GM21528 (cell line): ENCODE measurements at regions not wholly inside any gene's neighbourhood (a gene's known extent, or its start where the extent isn't known, plus 50 kb on each side); places are given as distances from the start of the nearest gene placed in this dataset.
A peak's percentile ranks its signal among the peaks of the same experiment; 100 is the strongest.

ENCODE experiments used
- ATAC-seq: cut with Tn5 transposase; IDR thresholded peaks from one replicate; pipeline ENCODE4 v1.9.1; 2021; ENCODE audit warnings: mild to moderate bottlenecking, moderate library complexity; ENCODE audit not compliant: unreplicated experiment, low FRiP score

DNA sequence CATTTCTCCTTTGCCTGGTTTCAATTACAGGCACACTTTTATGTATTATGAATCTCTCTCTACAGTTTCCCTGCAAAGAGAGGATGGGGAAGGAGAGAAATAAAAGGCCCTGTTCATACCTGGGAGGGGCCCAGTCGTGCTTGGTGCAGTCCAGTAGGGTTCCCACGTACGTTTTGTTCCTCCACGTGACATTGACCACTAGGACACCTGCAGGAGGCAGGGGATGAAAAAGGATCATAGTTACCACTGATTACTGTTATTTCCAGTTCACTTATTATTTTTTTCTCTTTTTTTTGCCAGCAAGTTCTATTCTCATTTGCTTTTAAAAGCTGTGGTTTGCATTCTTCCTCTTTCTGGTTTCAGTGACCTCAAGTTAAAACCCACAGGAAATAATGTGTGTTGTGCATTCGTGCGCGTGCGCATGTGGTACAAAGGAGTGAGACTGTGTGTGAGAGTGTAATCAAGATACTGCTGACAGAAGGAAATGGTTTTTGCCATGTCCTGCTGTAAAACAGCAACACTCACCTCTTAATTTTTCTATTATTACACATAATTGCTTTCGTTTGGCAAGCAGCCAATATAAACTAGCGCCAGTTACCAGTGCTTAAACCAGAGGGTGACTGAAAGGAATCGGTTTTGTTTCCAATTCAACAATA lies 96.8 kb downstream of the ZNF608 start:
- ATAC-seq, result peak; percentile 86

DNA sequence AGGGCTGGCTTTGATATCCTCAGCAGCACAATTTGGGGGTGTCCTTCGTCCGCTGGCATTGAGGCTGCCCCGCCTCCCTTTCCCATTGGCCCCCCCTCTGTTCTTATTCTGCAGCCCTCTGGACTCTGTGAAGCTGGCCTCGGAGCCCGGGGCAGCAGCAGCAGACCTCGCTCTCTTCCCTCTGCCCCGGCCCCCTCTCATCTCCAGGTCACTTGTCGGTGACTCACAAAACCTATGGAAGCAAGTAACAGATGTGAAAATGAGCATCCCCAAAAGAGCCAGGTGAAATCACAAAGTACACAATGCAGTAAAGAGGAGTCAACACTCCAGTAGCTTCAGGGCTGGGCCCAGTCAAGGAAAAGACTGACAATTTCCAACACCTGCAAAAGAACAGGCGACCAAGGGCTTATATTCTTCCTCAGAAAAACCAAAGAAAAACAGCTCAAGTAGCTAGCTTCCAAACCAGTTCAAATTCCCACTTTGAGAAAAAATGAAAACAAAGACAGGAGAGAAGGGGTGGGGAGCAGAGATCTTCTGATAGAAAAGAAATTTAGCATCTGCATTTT lies 97.5 kb downstream of the ZNF608 start:
- ATAC-seq, result no peak

DNA sequence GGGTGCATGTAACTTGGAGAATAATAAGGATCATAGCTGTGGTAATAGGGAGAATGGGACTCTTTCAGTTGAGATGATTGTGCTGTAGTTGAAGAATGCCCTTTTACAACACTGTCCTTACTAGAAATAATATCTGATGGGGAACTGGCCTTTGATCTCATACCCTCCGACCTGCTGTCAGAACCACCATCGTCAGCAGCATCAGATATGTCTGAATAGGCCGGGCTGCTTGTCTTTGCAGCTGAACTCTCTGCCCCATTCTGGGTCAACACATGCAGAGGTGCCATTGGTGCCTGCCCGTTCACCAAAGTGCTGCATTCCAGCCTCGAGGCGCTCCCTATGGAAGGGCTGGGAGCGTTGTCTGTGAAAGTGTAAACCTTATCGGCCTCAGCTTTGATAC lies 99.1 kb downstream of the ZNF608 start:
- ATAC-seq, result no peak

DNA sequence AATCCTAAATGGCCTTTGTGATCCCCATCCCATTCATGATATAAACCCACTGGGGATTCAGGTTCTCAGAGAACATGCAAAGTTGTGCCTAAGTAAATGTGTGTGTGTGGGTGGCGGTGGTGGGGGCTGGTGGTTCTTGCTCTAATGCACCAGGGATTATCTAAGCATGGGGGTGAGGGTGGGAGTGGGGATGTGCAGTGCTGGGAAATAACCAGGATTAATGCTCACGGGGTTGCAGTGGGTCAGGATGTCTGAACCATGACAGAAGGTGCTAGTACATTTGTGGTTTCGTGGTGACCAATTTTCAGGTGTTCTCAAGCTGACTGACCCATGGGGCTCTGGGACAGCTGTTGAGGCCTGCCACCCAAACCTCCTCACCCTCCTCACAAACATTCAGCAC lies 101.0 kb downstream of the ZNF608 start:
- ATAC-seq, result no peak

DNA sequence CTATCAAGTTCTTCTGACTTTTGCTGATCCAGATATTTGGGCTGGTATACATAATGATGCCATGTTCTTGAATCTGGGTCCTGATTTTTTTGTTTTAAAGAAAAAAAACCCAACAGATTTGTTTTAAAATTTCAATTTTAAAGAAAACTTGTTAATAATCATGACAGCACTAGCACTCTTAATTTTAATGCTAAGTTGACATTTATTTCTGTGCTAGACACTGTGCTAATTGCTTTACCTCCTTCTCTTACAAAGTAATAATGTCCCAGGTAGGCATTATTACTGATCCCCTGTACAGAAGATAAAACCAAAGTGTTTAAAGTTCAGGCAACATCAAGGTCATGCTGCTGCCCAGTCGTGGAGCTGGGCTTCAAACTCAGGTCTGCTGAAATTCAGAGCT lies 101.9 kb downstream of the ZNF608 start:
- no peak for ATAC-seq

DNA sequence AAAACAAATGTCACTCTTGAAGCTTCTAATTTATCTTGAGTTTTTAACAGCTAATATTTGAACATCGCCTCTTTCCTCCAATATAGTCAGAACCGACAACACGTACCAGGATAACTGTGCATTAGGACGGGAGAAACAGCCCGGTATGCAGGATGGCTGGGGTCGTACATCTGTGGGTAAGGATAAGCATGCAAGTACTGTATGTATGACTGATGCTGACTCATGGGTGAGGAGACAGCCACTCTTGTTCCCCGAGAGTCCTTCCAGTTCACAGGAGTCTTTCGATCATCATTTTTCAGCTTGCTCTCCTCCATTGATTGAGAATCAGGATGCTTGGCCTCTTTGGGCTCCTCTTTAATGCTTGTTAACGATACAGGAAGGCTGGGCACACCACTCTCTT lies 102.3 kb downstream of the ZNF608 start:
- ATAC-seq, result no peak

DNA sequence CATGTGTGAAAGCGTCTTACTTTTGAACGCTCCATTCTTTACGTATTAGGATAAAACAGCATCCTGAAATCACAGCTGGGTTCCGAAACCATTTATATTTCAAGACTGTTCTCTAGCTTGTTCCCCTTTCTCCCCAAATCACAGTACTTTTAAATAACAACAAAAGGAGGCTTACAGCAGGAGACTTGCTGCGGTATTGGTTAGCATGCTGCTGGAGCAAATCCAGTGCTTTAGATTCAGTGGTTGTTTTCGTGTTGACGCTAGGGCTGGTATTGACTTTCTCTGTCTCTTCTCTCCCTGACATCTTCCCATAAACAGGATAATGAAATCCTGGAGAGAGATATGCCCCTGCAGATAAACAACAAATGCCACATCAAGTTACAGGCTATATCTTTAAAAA lies 103.1 kb downstream of the ZNF608 start:
- ATAC-seq, result no peak

DNA sequence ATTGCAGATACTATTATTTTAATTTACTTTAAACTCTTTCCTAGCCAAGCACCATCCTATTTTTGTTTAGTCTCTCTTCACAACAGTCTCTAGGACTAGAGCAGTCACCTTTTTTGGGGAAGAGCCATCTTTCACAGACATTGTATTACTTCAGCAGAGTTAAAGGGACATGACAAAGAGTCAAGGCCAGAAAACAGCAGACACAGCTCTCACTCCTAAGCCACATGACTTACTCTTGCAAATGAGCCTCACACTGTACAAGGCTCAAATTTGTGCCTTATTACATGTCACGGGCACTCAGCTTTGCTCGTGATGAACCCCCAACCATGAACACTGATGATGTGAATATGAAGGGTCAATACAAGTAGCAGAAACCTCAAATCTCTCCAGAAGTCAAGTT lies 104.3 kb downstream of the ZNF608 start:
- ATAC-seq, result no peak

DNA sequence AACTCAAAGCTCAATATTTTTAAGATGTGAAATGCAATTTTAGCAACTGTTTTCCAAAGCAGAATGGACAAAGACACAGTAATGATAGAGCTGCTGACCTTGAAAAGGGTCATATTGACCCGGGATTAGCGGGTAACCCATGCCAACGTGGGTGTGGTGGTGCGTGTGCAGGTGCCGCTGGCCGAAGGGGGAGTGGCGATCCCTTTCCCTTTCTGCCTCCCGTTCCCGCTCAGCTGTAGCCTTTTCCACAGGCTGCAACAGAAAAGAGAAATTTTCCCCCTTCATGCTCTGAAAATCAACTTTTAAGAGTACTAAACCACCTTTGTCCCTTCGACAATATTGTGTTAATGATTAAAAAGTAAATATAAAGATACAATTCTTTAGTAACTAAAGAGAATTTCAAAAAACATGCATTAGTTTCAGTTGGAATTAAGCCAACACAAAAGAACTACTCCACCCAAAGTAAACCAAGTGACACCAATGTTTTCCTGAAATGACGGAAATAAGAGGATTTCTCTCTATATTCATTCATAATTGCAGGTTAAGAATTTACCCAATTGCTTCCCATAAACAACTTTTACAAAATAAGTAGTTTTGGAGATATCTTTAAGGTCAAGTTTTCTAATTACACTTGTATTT lies 105.2 kb downstream of the ZNF608 start:
- no peak for ATAC-seq

DNA sequence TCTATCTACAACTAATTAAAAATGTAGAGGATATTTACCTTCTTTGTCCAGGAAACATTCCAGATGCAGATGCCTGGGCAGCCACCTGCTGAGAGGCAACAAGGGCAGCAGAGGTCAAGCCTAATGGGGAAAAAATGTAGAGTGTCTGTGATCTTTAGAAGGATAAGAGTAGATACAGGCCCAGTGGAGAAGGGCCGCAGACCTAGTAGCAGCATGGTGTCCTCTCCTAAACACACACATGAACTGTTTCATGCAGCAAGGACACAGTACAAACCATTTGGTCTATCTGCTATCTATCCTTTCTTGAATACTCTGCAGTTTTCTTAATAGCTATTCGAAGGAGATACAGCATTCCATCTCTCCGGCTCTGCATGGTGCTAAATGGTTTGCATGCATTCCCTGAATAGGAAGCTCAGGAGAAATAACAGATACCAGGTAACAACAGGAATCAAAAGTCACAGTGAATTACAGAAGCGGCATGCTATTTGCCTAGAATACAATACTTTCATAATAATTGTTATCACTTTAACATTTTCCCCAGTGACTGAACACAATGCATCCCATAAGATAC lies 107.3 kb downstream of the ZNF608 start:
- no peak for ATAC-seq

DNA sequence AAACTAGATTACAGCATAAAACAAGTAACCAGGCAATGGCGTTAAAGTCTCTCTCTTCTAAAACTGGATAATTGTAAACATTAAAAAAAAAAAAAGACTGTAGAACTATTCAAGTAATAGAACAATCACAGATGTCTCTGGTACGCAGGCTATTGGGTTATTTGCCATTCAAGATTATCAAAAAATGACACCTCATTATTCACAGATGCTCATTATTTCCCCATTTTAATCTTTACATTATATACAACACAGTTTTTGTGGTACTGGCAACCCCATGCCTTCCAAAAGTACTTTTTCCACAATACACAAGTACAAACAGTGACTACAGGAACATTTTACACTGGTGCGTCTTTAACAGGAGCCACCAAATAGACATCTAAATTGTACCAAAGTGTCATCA lies 109.4 kb downstream of the ZNF608 start:
- ATAC-seq, result no peak

DNA sequence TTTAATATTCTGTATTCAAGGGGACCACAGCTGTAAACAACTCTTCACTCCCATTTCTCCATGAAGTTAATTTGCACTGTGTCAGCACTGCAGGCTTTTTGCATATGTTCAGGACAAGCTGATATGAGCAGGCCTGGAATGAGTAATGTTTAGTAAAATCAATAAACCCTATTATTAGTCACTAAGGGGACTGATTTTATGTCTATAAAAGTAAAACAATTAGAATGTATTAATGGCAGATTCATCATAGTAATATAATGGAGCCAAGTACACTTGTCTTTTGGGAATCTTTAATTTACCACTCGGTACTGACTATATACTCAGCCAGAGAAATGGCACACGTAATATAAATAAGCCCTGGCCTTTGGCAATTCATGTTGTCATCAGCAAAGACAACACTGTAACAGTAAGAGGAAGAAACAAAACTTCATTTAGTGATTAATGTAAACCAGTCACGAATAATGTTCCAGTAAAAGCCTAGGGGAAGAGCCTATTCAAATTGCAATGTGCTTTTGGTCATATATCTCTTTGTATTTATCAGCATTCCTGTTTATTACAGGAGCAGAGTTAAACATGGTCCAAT lies 111.6 kb downstream of the ZNF608 start:
- ATAC-seq, result no peak

DNA sequence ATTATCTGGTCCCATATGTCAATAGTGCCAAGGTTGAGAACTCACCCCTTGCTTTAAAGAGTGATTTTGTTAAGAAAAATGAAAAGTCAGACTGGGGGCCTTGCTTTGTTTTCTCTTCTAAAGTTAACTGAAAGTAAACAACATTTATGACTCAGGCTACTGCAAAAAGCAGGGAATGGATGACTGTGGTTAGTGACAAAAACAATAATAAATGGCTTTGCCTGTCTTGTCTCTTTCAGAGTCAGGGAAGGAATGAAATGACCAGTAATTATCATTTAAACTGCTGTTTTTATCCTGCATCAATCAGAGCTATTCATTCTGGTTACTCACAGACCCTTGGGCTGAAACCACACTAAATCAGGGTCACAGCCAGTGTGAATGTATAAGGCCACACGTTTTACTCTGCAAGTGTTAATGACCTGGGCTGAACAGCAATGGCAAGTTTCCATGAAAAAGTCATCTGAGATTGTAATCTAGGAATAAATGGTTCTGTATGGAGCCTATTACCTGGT lies 112.2 kb downstream of the ZNF608 start:
- no peak for ATAC-seq

DNA sequence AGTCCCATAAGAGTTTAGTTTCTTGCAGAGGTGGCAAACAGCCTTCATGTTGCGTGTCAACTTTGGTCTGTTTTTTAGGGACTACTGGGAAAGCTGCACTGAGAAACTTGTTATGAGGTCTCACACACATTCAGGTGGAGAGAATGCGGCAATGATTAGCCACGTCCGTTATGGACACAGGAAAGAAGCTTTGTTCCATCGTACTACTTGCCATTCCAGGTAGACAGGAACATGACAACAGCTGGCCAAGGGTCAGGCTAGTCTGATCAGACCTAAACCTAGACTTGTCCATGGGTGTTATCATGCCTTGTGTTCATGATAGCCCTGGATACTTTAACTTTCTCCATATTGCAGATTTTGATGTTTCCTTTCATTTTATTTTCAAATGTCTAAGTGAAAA lies 113.2 kb downstream of the ZNF608 start:
- ATAC-seq, result no peak

DNA sequence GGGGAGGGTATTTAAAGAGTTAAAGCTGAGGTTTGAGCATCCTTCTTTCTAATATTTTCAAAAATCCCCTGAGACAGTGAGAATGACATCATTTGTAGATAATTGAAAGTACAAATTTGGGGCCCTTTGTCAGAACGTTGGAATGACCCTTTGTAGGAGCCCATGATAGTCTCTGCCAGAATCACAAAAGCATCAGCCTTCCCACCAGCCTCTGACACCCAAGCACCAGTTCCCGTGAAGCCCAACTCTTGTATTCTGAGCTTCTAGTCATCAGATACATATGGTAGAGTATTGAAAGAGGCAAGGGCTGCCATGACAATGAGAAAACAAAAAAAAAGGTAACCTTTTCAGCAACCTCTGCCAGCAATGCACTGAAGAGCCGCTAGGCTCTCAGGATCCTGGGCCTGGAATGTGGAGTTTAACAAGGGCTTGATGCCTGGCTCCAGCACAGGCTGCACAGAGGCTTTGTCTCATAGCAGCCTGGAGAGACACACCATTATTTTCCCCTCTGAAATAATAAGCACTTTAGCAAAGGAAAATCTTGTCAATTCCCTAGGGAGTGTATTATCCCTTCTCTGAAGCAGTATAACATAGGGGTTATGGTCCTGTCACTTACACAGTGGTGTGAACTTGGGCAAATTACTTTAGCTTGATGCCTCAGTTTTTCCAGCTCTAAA lies 114.4 kb downstream of the ZNF608 start:
- ATAC-seq, result no peak

DNA sequence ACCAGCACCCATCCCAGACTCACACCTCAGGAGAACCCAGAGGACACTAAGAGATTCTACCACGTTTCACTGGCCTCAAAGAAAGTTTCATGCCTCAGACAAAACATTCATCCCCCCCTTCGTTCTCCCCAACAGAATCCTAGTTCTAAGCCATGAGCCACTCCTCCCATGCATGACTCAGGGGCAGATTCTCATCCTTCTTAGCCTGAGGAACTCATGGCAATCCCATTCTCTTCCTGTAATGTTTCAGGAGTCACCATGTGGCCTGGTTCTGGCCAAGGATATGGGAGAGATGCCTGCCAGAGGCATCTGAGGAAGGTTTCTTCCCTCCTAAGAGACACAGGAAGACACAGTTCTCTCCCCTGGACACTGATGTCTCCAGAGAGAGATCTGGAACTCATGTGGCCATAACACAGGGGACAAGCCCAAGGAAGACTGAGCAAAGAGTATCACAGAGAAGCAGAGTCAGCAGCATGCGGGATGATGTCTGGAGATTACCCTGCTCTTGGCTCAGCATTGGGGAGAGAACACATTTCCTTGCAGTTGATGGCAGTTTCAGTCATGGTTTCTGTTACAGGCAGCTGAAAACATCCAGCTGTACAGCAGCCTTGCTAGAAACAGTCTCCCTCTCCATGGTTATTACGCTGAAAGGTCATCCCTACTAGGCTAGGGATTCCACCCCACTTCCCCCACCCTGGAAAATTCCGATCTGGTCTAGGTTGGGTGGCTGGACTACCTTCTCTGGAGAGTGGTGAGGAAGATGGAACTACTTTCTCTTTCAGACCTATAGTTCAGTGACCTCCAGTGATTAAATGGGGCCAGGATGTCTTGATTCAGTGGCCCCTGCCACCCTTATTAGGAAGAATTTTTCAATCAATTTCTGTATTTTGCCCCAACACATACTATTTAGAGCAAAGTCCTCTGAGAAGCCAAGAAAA lies 115.4 kb downstream of the ZNF608 start:
- ATAC-seq, result peak; percentile 83

DNA sequence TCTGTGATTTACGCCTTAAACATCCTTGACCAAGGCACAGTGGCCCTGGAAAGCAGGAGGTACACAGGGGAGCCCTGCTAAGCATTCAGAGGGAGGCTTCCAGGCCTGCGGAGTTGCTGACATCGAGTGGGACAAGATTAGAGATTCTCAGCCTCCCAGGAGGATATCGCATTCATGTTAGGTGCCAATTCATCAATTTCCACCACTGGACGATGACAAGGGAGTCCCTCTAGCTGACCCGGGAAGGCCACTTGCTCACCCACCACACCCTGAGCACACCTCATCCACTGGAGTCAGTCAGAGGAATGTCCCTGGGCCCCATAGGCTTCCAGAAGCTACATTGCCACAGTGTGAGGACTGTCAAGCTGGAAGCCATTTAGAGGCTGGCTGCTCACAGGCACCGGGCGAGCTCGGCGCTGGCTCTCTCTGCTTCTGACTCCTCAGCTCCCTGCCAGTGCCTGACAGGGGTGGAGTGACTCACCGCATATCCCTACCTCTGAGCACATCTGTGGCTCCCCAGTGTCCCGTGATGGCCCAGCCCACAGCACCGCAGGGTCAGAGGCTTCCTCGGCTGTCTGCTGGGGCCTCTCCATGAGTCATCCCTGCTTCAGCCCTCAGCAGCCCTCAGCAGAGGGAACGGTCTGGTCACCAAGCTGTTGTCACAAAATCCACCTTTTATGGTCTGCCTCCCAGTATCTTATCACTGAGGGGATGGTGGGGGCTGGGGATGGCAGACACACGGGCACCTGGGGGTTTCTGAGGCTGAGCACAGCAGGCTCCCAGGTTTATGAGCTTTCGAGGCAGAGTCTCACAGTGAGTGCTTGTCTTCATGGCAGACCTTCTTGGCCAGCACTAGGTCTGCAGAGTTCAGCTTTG lies 117.5 kb downstream of the ZNF608 start:
- no peak for ATAC-seq

DNA sequence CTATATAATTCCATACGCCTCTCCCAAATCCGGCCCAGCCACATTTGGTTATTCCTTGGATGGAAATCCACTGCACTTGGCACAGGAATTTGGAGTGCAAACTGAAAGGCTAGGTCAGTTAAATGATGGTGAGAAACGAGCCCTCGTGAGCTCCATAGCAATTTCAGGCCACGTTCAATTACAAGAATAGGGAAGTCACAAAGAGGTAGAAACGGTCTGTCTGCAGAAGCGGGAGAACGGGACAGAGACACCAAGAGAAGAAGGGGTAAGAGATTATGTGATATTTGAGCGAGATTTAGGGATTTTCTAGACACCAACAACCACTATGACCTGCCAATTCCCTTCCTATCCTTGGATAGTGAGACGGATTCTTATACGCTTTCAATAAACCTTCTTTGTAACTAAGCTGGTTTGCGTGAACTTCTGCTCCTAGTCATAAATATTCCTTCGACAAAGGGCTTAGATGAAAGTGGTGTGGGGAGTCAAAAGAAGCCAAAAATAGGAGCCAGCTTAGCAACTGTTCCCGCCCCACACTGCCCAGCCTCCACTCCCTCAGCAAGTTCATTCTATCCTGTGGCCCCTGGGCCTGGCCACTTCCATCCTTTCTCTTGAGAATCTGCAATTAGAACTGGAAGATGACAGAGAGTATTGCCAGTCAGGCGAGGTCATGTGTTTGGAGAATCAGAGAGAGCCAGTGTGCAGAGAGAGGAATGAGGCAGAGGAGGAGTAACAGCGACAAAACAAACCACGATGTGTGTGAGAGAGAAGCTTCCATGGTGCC lies 118.4 kb downstream of the ZNF608 start:
- no peak for ATAC-seq
